Stomach (tissue), 8 donors: ENCODE measurements at regions not wholly inside any gene's neighbourhood (a gene's known extent, or its start where the extent isn't known, plus 50 kb on each side); places are given as distances from the start of the nearest gene placed in this dataset.

Experiments
- DNase-seq, 2 donors: peaks; one replicate each; pipeline versions ENCODE4 v3.0.0 to v3.0.0-alpha.2; 2013 to 2019
- H3K27ac ChIP-seq, 5 donors: fragments of 200-600 bp in 4 of 5; sonication (generic) in 4 of 5; one replicate each; pipeline ENCODE4 v1.5.1; 2013 to 2019; ENCODE audit warnings: mild to moderate bottlenecking in 1 of 5, moderate library complexity in 1 of 5
- H3K27me3 ChIP-seq, 3 donors: fragments of 200-600 bp; sonication (generic); one replicate each; pipeline ENCODE4 v1.5.1; 2017 to 2019; ENCODE audit warnings: mixed run types in 1 of 3
- H3K36me3 ChIP-seq, 4 donors: fragments of 200-600 bp; sonication (generic); 1 replicate in 3 of 4; 2 replicates in 1 of 4; pipeline ENCODE4 v1.5.1; 2016 to 2019
- H3K4me1 ChIP-seq, 4 donors: fragments of 200-600 bp; sonication (generic); one replicate each; pipeline ENCODE4 v1.5.1; 2016 to 2019
- H3K4me3 ChIP-seq, 4 donors: fragments of 200-600 bp; sonication (generic) in 3 of 4; one replicate each; pipeline ENCODE4 v1.5.1; 2016 to 2019; ENCODE audit warnings: mild to moderate bottlenecking in 1 of 4
- H3K9me3 ChIP-seq, 4 donors: fragments of 200-600 bp; sonication (generic); one replicate each; pipeline ENCODE4 v1.5.1; 2016 to 2019
- EP300 ChIP-seq: sonication (generic); formaldehyde crosslinking; IDR thresholded peaks from one replicate; pipeline ENCODE4 v1.6.1; 2017; ENCODE audit warnings: antibody characterized with exemption
- POLR2A ChIP-seq, 4 donors: fragments of 450-650 bp; IDR thresholded peaks; one replicate each; pipeline ENCODE4 v1.6.1; 2016; ENCODE audit warnings: antibody characterized with exemption in 4 of 4, control low read depth in 2 of 4, mild to moderate bottlenecking in 1 of 4, moderate library complexity in 1 of 4
- POLR2AphosphoS5 ChIP-seq, 3 donors: sonication (generic); formaldehyde crosslinking; IDR thresholded peaks; one replicate each; pipeline ENCODE4 v1.6.1; 2016; ENCODE audit warnings: antibody characterized with exemption in 3 of 3
- WGBS, 5 donors: extraction: QIAGEN DNeasy Blood & Tissue Kit in 3 of 5; methylation state at CpG; one replicate each; pipeline versions ENCODE4 v1.1.5 to v1.1.7; 2013 to 2018; 5-methylcytosine and 5-hydroxymethylcytosine counted together
- intact Hi-C: fragments of 100-400 bp; cut with DNase I; formaldehyde crosslinking; loops from one replicate; pipeline ENCODE4 v1.15.1; 2023; ENCODE audit warnings: low total_unique reads
- TF ChIP-seq, protein P1 (sequence below), 7 experiments: fragments of 450-650 bp in 4 of 7; fragments of 200-600 bp in 3 of 7; sonication (generic) in 3 of 7; IDR thresholded peaks; one replicate each; pipeline ENCODE4 v1.5.1; 2016 to 2019; ENCODE audit warnings: antibody characterized with exemption in 7 of 7, control low read depth in 2 of 7, mild to moderate bottlenecking in 1 of 7
- donor health status: healthy with polysubstance abuse.
- donor health status: Bipolar disorder and iron deficiency.
- donor health status: healthy.

- Histone ChIP-seq H3K4me1 (no peaks in the 10 kb centered on the region), H3K9me3 (no peaks in the 10 kb centered on the region), H3K27ac (no peak overlapping the region), H3K4me3 (no peak overlapping the region), H3K36me3 (no peaks in the 10 kb centered on the region), H3K27me3 (no peaks in the 10 kb centered on the region)
- TF ChIP-seq, protein P1, sequence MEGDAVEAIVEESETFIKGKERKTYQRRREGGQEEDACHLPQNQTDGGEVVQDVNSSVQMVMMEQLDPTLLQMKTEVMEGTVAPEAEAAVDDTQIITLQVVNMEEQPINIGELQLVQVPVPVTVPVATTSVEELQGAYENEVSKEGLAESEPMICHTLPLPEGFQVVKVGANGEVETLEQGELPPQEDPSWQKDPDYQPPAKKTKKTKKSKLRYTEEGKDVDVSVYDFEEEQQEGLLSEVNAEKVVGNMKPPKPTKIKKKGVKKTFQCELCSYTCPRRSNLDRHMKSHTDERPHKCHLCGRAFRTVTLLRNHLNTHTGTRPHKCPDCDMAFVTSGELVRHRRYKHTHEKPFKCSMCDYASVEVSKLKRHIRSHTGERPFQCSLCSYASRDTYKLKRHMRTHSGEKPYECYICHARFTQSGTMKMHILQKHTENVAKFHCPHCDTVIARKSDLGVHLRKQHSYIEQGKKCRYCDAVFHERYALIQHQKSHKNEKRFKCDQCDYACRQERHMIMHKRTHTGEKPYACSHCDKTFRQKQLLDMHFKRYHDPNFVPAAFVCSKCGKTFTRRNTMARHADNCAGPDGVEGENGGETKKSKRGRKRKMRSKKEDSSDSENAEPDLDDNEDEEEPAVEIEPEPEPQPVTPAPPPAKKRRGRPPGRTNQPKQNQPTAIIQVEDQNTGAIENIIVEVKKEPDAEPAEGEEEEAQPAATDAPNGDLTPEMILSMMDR (IDR thresholded peaks at IDR 0.05), result no peak
- TF ChIP-seq POLR2A (IDR thresholded peaks at IDR 0.05), result no peak
- no peak for TF ChIP-seq POLR2AphosphoS5 (IDR thresholded peaks at IDR 0.05)
- intact Hi-C loops, result no loop called here
- no peak for DNase-seq
- 81 to 85% (median 84%) methylated on average over 6 of the region's 6 CpGs for WGBS, 5 donors
Observed at GRCh38 chr7:17589671-17590070, 291.2 kb downstream of the AHR start.

- Histone ChIP-seq H3K4me1 (no peaks in the 10 kb centered on the region), H3K36me3 (no peaks in the 10 kb centered on the region), H3K27ac (no peak overlapping the region), H3K27me3 (no peaks in the 10 kb centered on the region), H3K9me3 (no peaks in the 10 kb centered on the region), H3K4me3 (no peak overlapping the region)
- peak in 1 of 2 donors; percentile 6 for DNase-seq
- intact Hi-C loops, result no loop called here
- TF ChIP-seq, protein P1 (IDR thresholded peaks at IDR 0.05), result no peak
- TF ChIP-seq POLR2A (IDR thresholded peaks at IDR 0.05) (no peak), EP300 (no peak), POLR2AphosphoS5 (IDR thresholded peaks at IDR 0.05) (no peak)
- 73 to 82% (median 80%) methylated on average over 2 of the region's 2 CpGs for WGBS, 5 donors
Observed at GRCh38 chr7:17590221-17590620, 291.8 kb downstream of the AHR start.

- DNase-seq, result peak in 1 of 2 donors; percentile 65
- H3K4me3 ChIP-seq, result no peak overlapping the region
Observed at GRCh38 chr7:17593819-17594419, 295.5 kb downstream of the AHR start.

DNA sequence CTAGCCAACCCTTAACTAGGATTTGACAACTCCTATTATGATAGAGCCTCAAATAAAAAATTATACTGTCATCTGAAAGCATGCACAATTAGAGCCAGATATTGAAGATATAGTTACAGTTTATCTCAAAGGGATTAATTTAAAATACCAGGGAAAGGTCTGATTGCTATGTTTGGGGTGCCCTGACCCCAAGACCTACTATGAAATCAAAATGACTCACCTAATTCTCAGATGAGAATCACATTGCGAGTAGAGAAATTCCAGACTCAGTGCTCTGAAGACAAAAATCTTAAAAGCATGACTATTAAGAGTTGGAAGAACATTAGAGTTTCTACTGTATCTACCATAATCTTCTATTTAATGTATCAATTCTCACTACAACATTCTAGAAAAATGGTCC is 297.1 kb downstream of the AHR start:
- 79 to 87% (median 84%) methylated on average over 1 of the region's 1 CpG for WGBS, 5 donors

More at GRCh38 chr7:17593819-17594419, 295.5 kb downstream of the AHR start:
- WGBS, 5 donors, result 67 to 90% (median 80%) methylated on average over 1 of the region's 1 CpG
- intact Hi-C loops, result no loop called here
- H3K27ac ChIP-seq, result no peak overlapping the region
- H3K9me3 ChIP-seq, result no peaks in the 10 kb centered on the region
- TF ChIP-seq, protein P1 (IDR thresholded peaks at IDR 0.05), result no peak
- TF ChIP-seq POLR2A (IDR thresholded peaks at IDR 0.05) (no peak), POLR2AphosphoS5 (IDR thresholded peaks at IDR 0.05) (no peak), EP300 (no peak)
- no peaks in the 10 kb centered on the region for H3K27me3 ChIP-seq
- no peaks in the 10 kb centered on the region for H3K36me3 ChIP-seq
- no peaks in the 10 kb centered on the region for H3K4me1 ChIP-seq

More for the DNA sequence above, 297.1 kb downstream of the AHR start:
- no peak for TF ChIP-seq POLR2A (IDR thresholded peaks at IDR 0.05)
- TF ChIP-seq POLR2AphosphoS5 (IDR thresholded peaks at IDR 0.05), result no peak
- TF ChIP-seq, protein P1 (IDR thresholded peaks at IDR 0.05), result no peak
- TF ChIP-seq EP300, result no peak
- intact Hi-C loops, result no loop called here
- Histone ChIP-seq H3K4me1 (peaks cover 0 to 3% (median 0%) of the 10 kb centered on the region in 4 donors), H3K9me3 (no peaks in the 10 kb centered on the region), H3K27me3 (no peaks in the 10 kb centered on the region), H3K36me3 (no peaks in the 10 kb centered on the region), H3K4me3 (no peak overlapping the region), H3K27ac (no peak overlapping the region)
- no peak for DNase-seq
